GM23338 (cell line): ENCODE measurements at regions not wholly inside any gene's neighbourhood (a gene's known extent, or its start where the extent isn't known, plus 50 kb on each side); places are given as distances from the start of the nearest gene placed in this dataset.

Source experiments
- ATAC-seq: fragments of 200-7000 bp; cut with Tn5 transposase; 3 replicates; pipeline ENCODE4 v1.9.1; 2020
- DNase-seq: peaks from one replicate; pipeline ENCODE4 v3.0.0-alpha.2; 2015; ENCODE audit warnings: low spot score
- H2AFZ ChIP-seq: fragments of 200-600 bp; sonication (generic); 2 replicates; pipeline ENCODE4 v1.8.0; 2016; ENCODE audit warnings: antibody characterized with exemption, mild to moderate bottlenecking, moderate library complexity
- H3F3A ChIP-seq: fragments of 200-600 bp; sonication (generic); replicated peaks from 2 replicates; pipeline ENCODE4 v1.8.0; 2017; ENCODE audit warnings: antibody characterized with exemption, mixed run types, low read depth
- H3K27ac ChIP-seq: fragments of 200-600 bp; sonication (generic); 2 replicates; pipeline ENCODE4 v1.6.1; 2016; ENCODE audit warnings: low read depth
- H3K27me3 ChIP-seq: fragments of 200-600 bp; sonication (generic); 2 replicates; pipeline ENCODE4 v1.8.0; 2016; ENCODE audit warnings: mild to moderate bottlenecking, mixed run types, moderate library complexity; ENCODE audit not compliant: insufficient read depth
- H3K36me3 ChIP-seq: fragments of 200-600 bp; sonication (generic); 2 replicates; pipeline ENCODE4 v1.8.0; 2016; ENCODE audit warnings: mild to moderate bottlenecking; ENCODE audit not compliant: insufficient read depth
- H3K4me1 ChIP-seq: fragments of 200-600 bp; sonication (generic); 2 replicates; pipeline ENCODE4 v1.8.0; 2016; ENCODE audit warnings: mild to moderate bottlenecking, moderate library complexity; ENCODE audit not compliant: insufficient read depth
- H3K4me2 ChIP-seq: fragments of 200-600 bp; sonication (generic); 2 replicates; pipeline ENCODE4 v1.7.1; 2017; ENCODE audit warnings: mixed run types
- H3K4me3 ChIP-seq: fragments of 200-600 bp; sonication (generic); 2 replicates; pipeline ENCODE4 v1.6.1; 2016; ENCODE audit warnings: mixed run types
- H3K79me2 ChIP-seq: fragments of 200-600 bp; sonication (generic); replicated peaks from 2 replicates; pipeline ENCODE4 v1.8.0; 2017; ENCODE audit warnings: mild to moderate bottlenecking; ENCODE audit not compliant: insufficient read depth
- H3K9me2 ChIP-seq: fragments of 200-600 bp; sonication (generic); 2 replicates; pipeline ENCODE4 v1.8.0; 2017; ENCODE audit not compliant: insufficient read depth
- H4K20me1 ChIP-seq: fragments of 200-600 bp; sonication (generic); replicated peaks from 2 replicates; pipeline ENCODE4 v1.8.0; 2017; ENCODE audit warnings: mild to moderate bottlenecking; ENCODE audit not compliant: insufficient read depth
- H3K27ac Mint-ChIP-seq: 2 replicates; pipeline ENCODE4 v1.8.0; 2020; ENCODE audit warnings: inconsistent platforms, mild to moderate bottlenecking, moderate library complexity, mixed read lengths
- H3K27me3 Mint-ChIP-seq: 3 replicates; pipeline ENCODE4 v1.8.0; 2022; ENCODE audit warnings: low read depth, mild to moderate bottlenecking, moderate library complexity, mixed read lengths, inconsistent platforms; ENCODE audit not compliant: insufficient read depth, poor library complexity
- H3K36me3 Mint-ChIP-seq: 3 replicates; pipeline ENCODE4 v1.8.0; 2021; ENCODE audit warnings: low read depth, mild to moderate bottlenecking, inconsistent platforms, moderate library complexity, mixed read lengths
- H3K4me1 Mint-ChIP-seq: 3 replicates; pipeline ENCODE4 v1.8.0; 2020; ENCODE audit warnings: mild to moderate bottlenecking, inconsistent platforms, mixed read lengths
- H3K4me3 Mint-ChIP-seq: 3 replicates; pipeline ENCODE4 v1.8.0; 2021; ENCODE audit warnings: moderate library complexity, mild to moderate bottlenecking, inconsistent platforms, mixed read lengths
- H3K9me3 Mint-ChIP-seq: 3 replicates; pipeline ENCODE4 v1.8.0; 2020; ENCODE audit warnings: moderate library complexity, mild to moderate bottlenecking, inconsistent platforms, mixed read lengths
- CREB1 ChIP-seq: fragments of 250-450 bp; sonication (Bioruptor Pico); IDR thresholded peaks from 2 replicates; pipeline ENCODE4 v1.5.0; 2020; ENCODE audit warnings: low read depth, mild to moderate bottlenecking, moderate library complexity
- ETS1 ChIP-seq: IDR thresholded peaks from 2 replicates; pipeline ENCODE4 v1.6.1; 2016; ENCODE audit warnings: antibody characterized with exemption
- EZH2 ChIP-seq: fragments of 200-600 bp; sonication (generic); IDR thresholded peaks from one replicate; pipeline ENCODE4 v1.8.0; 2017; ENCODE audit warnings: antibody characterized with exemption, mild to moderate bottlenecking, low read depth; ENCODE audit not compliant: unreplicated experiment
- EZH2phosphoT487 ChIP-seq: fragments of 200-600 bp; sonication (generic); IDR thresholded peaks from one replicate; pipeline ENCODE4 v1.8.1; 2018; ENCODE audit warnings: antibody characterized with exemption; ENCODE audit not compliant: unreplicated experiment
- JUNB ChIP-seq: IDR thresholded peaks from one replicate; pipeline ENCODE4 v1.6.1; 2016; ENCODE audit warnings: antibody characterized with exemption; ENCODE audit not compliant: unreplicated experiment
- NANOG ChIP-seq: IDR thresholded peaks from 2 replicates; pipeline ENCODE4 v1.6.1; 2016; ENCODE audit warnings: antibody characterized with exemption, borderline replicate concordance
- POLR2AphosphoS5 ChIP-seq: IDR thresholded peaks from 2 replicates; pipeline ENCODE4 v1.6.1; 2016; ENCODE audit warnings: antibody characterized with exemption, low read depth
- REST ChIP-seq: IDR thresholded peaks from one replicate; pipeline ENCODE4 v1.6.1; 2018; ENCODE audit warnings: antibody characterized with exemption; ENCODE audit not compliant: unreplicated experiment
- STAT1 ChIP-seq: IDR thresholded peaks from one replicate; pipeline ENCODE4 v1.6.1; 2016; ENCODE audit warnings: antibody characterized with exemption; ENCODE audit not compliant: unreplicated experiment
- ZNF114 ChIP-seq: fragments of 250-450 bp; sonication (Bioruptor Pico); IDR thresholded peaks from 2 replicates; pipeline ENCODE4 v1.5.0; 2020; ENCODE audit warnings: mild to moderate bottlenecking, moderate library complexity
- ZNF331 ChIP-seq: fragments of 250-450 bp; sonication (Bioruptor Pico); IDR thresholded peaks from 2 replicates; pipeline ENCODE4 v1.5.0; 2020; ENCODE audit warnings: low read depth, mild to moderate bottlenecking, moderate library complexity
- ZNF462 ChIP-seq: fragments of 250-450 bp; sonication (Bioruptor Pico); IDR thresholded peaks from 2 replicates; pipeline ENCODE4 v1.5.0; 2020; ENCODE audit warnings: mild to moderate bottlenecking, moderate library complexity
- TF ChIP-seq, protein P1 (sequence below), 2 experiments: fragments of 200-600 bp in 1 of 2; sonication (generic) in 1 of 2; conservative IDR thresholded peaks; 2 replicates each; pipeline versions ENCODE4 v1.5.1 to v1.6.1; 2016 to 2017; ENCODE audit warnings: antibody characterized with exemption in 2 of 2, low read depth in 2 of 2, mild to moderate bottlenecking in 2 of 2, moderate library complexity in 1 of 2

DNA sequence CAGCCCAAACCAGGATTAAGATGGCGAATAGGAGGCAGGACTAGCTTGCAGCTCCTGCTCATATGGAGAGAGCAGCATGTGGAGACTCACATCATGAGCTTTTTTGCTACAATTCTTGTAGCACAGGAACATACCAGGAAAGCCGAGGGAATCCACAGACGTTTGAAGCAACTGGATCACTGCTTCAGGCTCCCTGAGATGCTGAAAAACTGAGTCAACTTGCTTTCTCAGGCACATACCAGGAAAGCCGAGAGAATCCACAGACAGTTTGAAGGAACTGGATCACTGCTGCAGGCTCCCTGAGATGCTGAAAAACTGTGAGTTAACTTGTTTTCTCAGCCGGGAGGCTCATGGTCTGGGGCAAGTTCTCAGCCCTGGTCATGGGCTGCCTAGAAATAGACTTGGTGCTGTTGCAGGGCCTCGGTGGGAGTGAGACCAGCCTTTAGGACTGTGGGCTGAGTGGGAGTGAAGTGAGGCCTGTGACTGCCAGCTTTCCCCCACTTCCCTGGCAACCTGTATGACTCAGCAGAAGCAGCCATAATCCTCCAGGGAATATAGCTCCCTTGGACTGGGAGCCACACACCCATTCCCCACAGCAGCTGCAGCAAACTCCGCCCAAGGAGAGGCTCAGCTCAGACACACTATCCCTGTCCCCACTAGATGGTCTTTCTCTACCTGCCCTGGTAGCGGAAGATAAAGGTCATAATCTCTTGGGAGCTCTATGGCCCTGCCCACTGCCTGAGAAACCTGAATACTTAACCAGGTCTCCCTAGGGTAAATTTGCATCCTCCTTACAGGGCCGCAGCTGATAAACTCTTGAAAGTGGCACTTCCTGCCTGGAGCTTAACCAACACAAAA, 51.9 kb upstream of the PFN2 start:
- TF ChIP-seq POLR2AphosphoS5: no peak
- TF ChIP-seq ZNF462 (CRISPR knock-in tag): no peak
- TF ChIP-seq STAT1: no peak
- TF ChIP-seq REST: no peak
- TF ChIP-seq ZNF331 (CRISPR knock-in tag): no peak
- TF ChIP-seq ZNF114 (CRISPR knock-in tag): no peak
- no peak for TF ChIP-seq CREB1 (CRISPR knock-in tag)
- TF ChIP-seq NANOG: no peak
- TF ChIP-seq JUNB: no peak
- TF ChIP-seq EZH2: no peak
- no peak for TF ChIP-seq ETS1
- TF ChIP-seq, protein P1, sequence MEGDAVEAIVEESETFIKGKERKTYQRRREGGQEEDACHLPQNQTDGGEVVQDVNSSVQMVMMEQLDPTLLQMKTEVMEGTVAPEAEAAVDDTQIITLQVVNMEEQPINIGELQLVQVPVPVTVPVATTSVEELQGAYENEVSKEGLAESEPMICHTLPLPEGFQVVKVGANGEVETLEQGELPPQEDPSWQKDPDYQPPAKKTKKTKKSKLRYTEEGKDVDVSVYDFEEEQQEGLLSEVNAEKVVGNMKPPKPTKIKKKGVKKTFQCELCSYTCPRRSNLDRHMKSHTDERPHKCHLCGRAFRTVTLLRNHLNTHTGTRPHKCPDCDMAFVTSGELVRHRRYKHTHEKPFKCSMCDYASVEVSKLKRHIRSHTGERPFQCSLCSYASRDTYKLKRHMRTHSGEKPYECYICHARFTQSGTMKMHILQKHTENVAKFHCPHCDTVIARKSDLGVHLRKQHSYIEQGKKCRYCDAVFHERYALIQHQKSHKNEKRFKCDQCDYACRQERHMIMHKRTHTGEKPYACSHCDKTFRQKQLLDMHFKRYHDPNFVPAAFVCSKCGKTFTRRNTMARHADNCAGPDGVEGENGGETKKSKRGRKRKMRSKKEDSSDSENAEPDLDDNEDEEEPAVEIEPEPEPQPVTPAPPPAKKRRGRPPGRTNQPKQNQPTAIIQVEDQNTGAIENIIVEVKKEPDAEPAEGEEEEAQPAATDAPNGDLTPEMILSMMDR (conservative IDR thresholded peaks at IDR 0.05; ENCODE audit: low read depth in 2 of 2): no peak
- TF ChIP-seq EZH2phosphoT487: no peak
- Histone ChIP-seq H3K4me1 (peaks cover 17% of the 10 kb centered on the region; the same call in 1 of the 2 replicates), H3K4me3 (no peak overlapping the region), H2AFZ (peak overlapping the region; percentile 96), H3K27ac (peak overlapping the region; percentile 51; the same call in 1 of the 2 replicates), H3F3A (no peaks in the 10 kb centered on the region), H3K36me3 (no peaks in the 10 kb centered on the region), H3K9me2 (no peaks in the 10 kb centered on the region; the same call in 1 of the 2 replicates), H3K4me2 (peak overlapping the region; percentile 64), H3K27me3 (no peaks in the 10 kb centered on the region), H4K20me1 (no peaks in the 10 kb centered on the region), H3K79me2 (no peaks in the 10 kb centered on the region)
- DNase-seq (no peak), ATAC-seq (peak; percentile 35)
- Mint-ChIP-seq H3K27ac (peak overlapping the region; percentile 81), H3K4me1 (peaks cover 14% of the 10 kb centered on the region), H3K9me3 (peaks cover 12% of the 10 kb centered on the region; the same call in 2 of the 3 replicates), H3K27me3 (no peaks in the 10 kb centered on the region), H3K36me3 (peaks cover 6% of the 10 kb centered on the region; the same call in 2 of the 3 replicates), H3K4me3 (no peak overlapping the region)
